ENCODE measurements at regions not wholly inside any gene's neighbourhood (a gene's known extent, or its start where the extent isn't known, plus 50 kb on each side); places are given as distances from the start of the nearest gene placed in this dataset.

DNA sequence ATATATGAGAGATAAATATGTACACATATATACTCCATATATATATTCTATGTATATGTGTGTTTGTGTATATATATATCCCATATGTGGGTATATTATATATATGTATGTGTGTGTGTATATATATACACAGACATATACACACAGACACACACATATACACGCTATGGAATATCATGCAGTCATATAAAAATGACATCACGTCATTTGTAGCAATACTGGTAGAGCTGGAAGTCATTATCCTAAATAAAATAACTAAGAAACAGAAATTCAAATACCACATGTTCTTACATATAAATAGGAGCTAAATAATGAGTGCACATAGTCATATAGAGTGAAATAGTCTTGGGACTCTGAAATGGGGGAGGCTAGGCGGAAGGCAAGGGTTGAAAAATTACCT lies 1000.2 kb downstream of the LRFN5 start:
- TF ChIP-seq, protein P1, sequence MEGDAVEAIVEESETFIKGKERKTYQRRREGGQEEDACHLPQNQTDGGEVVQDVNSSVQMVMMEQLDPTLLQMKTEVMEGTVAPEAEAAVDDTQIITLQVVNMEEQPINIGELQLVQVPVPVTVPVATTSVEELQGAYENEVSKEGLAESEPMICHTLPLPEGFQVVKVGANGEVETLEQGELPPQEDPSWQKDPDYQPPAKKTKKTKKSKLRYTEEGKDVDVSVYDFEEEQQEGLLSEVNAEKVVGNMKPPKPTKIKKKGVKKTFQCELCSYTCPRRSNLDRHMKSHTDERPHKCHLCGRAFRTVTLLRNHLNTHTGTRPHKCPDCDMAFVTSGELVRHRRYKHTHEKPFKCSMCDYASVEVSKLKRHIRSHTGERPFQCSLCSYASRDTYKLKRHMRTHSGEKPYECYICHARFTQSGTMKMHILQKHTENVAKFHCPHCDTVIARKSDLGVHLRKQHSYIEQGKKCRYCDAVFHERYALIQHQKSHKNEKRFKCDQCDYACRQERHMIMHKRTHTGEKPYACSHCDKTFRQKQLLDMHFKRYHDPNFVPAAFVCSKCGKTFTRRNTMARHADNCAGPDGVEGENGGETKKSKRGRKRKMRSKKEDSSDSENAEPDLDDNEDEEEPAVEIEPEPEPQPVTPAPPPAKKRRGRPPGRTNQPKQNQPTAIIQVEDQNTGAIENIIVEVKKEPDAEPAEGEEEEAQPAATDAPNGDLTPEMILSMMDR (IDR thresholded peaks at IDR 0.05), result no peak
- TF ChIP-seq POLR2A (IDR thresholded peaks at IDR 0.05), result no peak
- H3K4me3 ChIP-seq (replicated peaks in 1 of 3), result no peak overlapping the region
- no peaks in the 10 kb centered on the region for H3K4me1 ChIP-seq
- 94 to 95% methylated on average over 3 of the region's 3 CpGs for WGBS, 2 donors
- no peaks in the 10 kb centered on the region for H3K9me3 ChIP-seq
- H3K27me3 ChIP-seq, result no peaks in the 10 kb centered on the region
- no peak for DNase-seq
- no peaks in the 10 kb centered on the region for H3K36me3 ChIP-seq
- no peak overlapping the region for H3K27ac ChIP-seq
- intact Hi-C loops (cut with DNase I), result no loop called here

DNA sequence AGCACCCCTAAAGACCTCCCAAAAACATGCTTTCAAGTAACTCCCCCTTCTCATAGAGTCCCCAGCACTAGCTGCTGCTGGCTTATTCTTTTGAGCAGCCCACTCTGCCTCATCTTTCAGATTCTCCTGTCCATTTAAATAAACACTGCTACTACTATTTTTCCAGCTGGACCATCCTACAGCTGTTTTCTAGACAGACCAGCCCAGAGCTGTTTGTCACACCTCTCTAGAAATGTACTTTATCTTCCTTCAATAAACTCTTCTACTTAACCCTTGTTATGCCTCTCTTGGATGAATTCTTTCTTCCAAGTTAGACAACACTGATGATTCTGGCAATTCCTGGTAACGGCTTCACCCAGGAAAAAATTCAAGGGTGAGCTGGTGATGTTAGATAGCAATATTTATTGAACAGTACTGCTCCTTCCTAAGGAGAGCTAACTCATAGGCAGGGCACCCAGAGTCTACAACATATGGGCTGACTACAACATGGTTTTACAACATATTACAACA lies 995.7 kb downstream of the LRFN5 start:
- Histone ChIP-seq H3K27me3 (no peaks in the 10 kb centered on the region), H3K4me1 (no peaks in the 10 kb centered on the region), H3K4me3 (replicated peaks in 1 of 3) (no peak overlapping the region), H3K9me3 (no peaks in the 10 kb centered on the region), H3K36me3 (no peaks in the 10 kb centered on the region), H3K27ac (no peak overlapping the region)
- WGBS, 2 donors, result 91% methylated on average over 1 of the region's 1 CpG
- no peak for TF ChIP-seq POLR2A (IDR thresholded peaks at IDR 0.05)
- TF ChIP-seq, protein P1 (IDR thresholded peaks at IDR 0.05), result no peak
- intact Hi-C loops (cut with DNase I), result no loop called here
- no peak for DNase-seq

DNA sequence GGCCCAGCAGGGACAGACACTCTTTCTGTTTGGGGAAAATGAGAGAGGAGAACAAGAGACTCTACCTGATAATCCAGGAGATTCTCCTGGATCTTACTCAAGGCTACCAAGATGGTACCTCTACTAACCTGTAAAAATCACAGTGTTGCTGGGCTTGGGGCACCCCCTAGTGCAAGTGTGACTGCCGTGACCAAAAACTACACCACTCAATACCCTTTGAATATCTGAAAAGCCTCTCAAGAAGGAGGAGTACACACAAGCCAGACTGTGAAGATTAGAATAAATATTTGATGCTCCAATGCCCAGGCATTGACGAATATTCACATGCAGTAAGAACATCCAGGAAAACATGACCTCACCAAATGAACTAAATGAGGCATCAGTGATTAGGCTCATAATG lies 965.4 kb downstream of the LRFN5 start:
- H3K27me3 ChIP-seq, result no peaks in the 10 kb centered on the region
- WGBS, 2 donors, result 70 to 77% methylated on average over 2 of the region's 2 CpGs
- DNase-seq, result no peak
- no peaks in the 10 kb centered on the region for H3K36me3 ChIP-seq
- intact Hi-C loops (cut with DNase I), result no loop called here
- H3K9me3 ChIP-seq, result no peaks in the 10 kb centered on the region
- H3K4me1 ChIP-seq, result no peaks in the 10 kb centered on the region
- no peak overlapping the region for H3K27ac ChIP-seq
- TF ChIP-seq, protein P1 (IDR thresholded peaks at IDR 0.05), result no peak
- no peak for TF ChIP-seq POLR2A (IDR thresholded peaks at IDR 0.05)
- no peak overlapping the region for H3K4me3 ChIP-seq (replicated peaks in 1 of 3)

DNA sequence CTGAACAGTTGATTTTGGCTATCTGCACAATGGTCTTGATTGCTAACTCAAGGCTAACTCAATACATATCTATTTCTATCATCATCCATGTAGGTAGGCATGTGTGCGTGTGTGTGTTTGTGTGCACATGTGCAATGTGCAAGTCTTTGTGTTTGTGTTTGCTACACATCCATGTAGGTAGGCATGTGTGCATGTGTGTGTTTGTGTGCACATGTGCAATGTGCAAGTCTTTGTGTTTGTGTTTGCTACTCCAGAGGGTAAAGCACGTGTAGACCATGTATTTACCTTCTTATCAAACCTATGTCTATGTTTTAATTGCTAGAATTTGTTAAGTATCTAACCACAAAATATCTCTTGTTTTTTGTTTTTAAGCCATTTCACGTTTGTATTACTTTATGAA lies 962.6 kb downstream of the LRFN5 start:
- TF ChIP-seq POLR2A (IDR thresholded peaks at IDR 0.05), result no peak
- TF ChIP-seq, protein P1 (IDR thresholded peaks at IDR 0.05), result no peak
- H3K36me3 ChIP-seq, result no peaks in the 10 kb centered on the region
- no peaks in the 10 kb centered on the region for H3K9me3 ChIP-seq
- no peak overlapping the region for H3K4me3 ChIP-seq (replicated peaks in 1 of 3)
- H3K27me3 ChIP-seq, result no peaks in the 10 kb centered on the region
- H3K4me1 ChIP-seq, result no peaks in the 10 kb centered on the region
- no peak for DNase-seq
- WGBS, 2 donors, result 66 to 78% methylated on average over 3 of the region's 3 CpGs
- intact Hi-C loops (cut with DNase I), result no loop called here
- H3K27ac ChIP-seq, result no peak overlapping the region

DNA sequence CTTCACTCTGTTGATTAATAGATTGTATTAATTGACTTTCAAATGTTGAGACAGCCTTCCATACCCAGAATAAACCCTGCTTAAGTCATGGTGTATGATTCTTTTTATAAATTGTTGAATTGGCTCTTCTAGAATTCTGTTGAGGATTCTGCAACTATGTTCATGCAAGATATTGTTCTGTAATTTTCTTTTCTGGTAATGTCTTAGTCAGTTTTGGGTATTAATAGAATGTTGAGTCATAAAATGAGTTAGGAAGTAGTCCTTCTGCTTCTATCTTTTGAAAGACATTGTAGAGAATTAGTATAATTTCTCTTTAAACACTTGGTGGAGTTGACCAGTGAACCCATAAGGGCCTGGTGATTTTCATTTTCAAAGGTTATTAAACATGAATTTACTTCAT lies 958.9 kb downstream of the LRFN5 start:
- H3K36me3 ChIP-seq, result no peaks in the 10 kb centered on the region
- H3K27ac ChIP-seq, result no peak overlapping the region
- H3K4me3 ChIP-seq (replicated peaks in 1 of 3), result no peak overlapping the region
- no peaks in the 10 kb centered on the region for H3K4me1 ChIP-seq
- DNase-seq, result no peak
- no peaks in the 10 kb centered on the region for H3K9me3 ChIP-seq
- TF ChIP-seq, protein P1 (IDR thresholded peaks at IDR 0.05), result no peak
- TF ChIP-seq POLR2A (IDR thresholded peaks at IDR 0.05), result no peak
- intact Hi-C loops (cut with DNase I), result no loop called here
- H3K27me3 ChIP-seq, result no peaks in the 10 kb centered on the region

All from thyroid gland (tissue), 4 donors.